ENCODE measurements at regions not wholly inside any gene's neighbourhood (a gene's known extent, or its start where the extent isn't known, plus 50 kb on each side); places are given as distances from the start of the nearest gene placed in this dataset.

DNA sequence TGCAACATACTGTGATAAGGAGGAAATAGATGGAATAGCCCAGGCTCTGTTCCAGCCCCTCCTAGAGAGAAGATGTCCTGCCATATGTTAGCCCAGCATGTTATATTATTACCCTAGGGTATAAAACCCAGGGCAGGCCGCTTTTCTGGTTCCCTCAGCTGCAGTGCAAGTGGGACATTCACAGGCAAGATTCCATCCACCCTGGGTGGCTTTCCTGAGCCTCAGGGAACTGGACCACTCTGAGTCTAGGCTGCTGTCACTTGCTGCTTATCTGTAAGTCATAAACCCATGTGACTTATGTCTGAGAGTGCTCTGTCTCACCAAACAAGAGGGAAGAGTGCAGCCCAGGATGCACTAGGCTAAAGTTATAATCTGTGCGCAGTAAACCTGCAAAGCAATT, 413.2 kb downstream of the MZT1 start:
- Mint-ChIP-seq H3K4me3 (no peak overlapping the region), H3K27ac (no peak overlapping the region), H3K36me3 (no peaks in the 10 kb centered on the region), H3K9me3 (no peaks in the 10 kb centered on the region), H3K4me1 (no peaks in the 10 kb centered on the region)
- ATAC-seq (peak; percentile 21), DNase-seq (ENCODE audit: low spot score in 2 of 2) (no peak)

- ATAC-seq (no peak), DNase-seq (ENCODE audit: low spot score in 2 of 2) (no peak)
- no peak overlapping the region for H3K4me3 Mint-ChIP-seq
- no peaks in the 10 kb centered on the region for H3K36me3 Mint-ChIP-seq
- no peaks in the 10 kb centered on the region for H3K9me3 Mint-ChIP-seq
- H3K27ac Mint-ChIP-seq: no peak overlapping the region
- H3K4me1 Mint-ChIP-seq: no peaks in the 10 kb centered on the region
These were observed 413.9 kb downstream of the MZT1 start for GRCh38 chr13:72313546-72313945.

- Mint-ChIP-seq H3K9me3 (no peaks in the 10 kb centered on the region), H3K36me3 (no peaks in the 10 kb centered on the region), H3K4me1 (no peaks in the 10 kb centered on the region), H3K27ac (no peak overlapping the region), H3K4me3 (no peak overlapping the region)
- DNase-seq (ENCODE audit: low spot score in 2 of 2): no peak
- ATAC-seq: no peak
These were observed 423.3 kb downstream of the MZT1 start for GRCh38 chr13:72303941-72304746.

DNA sequence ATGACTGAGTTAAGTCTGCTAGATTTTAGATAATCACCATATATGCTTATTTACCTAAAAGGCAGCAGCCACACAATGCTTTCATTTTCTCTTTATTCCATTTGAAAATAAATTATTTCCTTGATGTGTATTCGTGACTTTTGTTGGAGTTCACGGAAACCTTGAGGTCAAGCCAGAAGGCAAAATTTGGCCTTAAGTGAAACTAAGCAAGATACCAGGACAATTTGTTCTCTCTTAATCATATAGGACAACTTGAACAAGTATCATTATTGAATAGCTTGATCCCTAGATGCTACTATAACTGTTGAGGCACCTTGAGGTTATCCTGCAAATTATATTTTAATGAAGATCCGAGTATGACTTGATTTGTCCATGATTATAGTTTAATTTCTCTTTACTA, 429.2 kb upstream of the DACH1 start:
- ATAC-seq (no peak), DNase-seq (ENCODE audit: low spot score in 2 of 2) (no peak)
- no peak overlapping the region for H3K27ac Mint-ChIP-seq
- no peaks in the 10 kb centered on the region for H3K36me3 Mint-ChIP-seq
- H3K9me3 Mint-ChIP-seq: peaks cover 10% of the 10 kb centered on the region
- no peaks in the 10 kb centered on the region for H3K4me1 Mint-ChIP-seq
- no peak overlapping the region for H3K4me3 Mint-ChIP-seq

GRCh38 chr13:72295153-72295552, 428.1 kb upstream of the DACH1 start:
- H3K27ac Mint-ChIP-seq: no peak overlapping the region
- no peaks in the 10 kb centered on the region for H3K36me3 Mint-ChIP-seq
- ATAC-seq (no peak), DNase-seq (ENCODE audit: low spot score in 2 of 2) (no peak)
- H3K4me1 Mint-ChIP-seq: no peaks in the 10 kb centered on the region
- no peak overlapping the region for H3K4me3 Mint-ChIP-seq
- peaks cover 16% of the 10 kb centered on the region for H3K9me3 Mint-ChIP-seq

DNA sequence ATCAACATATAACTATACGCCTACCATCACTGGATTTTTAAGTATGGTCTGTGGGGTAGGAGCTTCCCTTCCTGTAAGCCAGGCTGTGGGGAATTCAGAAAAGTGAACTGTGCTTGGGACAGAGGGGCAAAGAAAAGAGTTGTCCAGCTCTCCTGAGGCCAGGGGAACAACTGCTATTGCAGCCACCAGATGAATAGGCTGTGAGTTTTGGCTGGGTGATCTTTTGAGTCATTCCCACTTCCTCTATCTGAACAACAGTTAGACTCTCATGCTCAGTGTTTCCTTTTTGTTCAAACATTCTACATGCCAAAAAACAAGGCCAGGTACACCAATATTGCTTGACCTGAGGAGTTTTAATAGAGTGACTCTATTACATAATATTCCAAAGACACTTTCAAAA, 426.2 kb upstream of the DACH1 start:
- no peak overlapping the region for H3K27ac Mint-ChIP-seq
- no peak overlapping the region for H3K4me3 Mint-ChIP-seq
- H3K9me3 Mint-ChIP-seq: peaks cover 19% of the 10 kb centered on the region
- DNase-seq (ENCODE audit: low spot score in 2 of 2) (no peak), ATAC-seq (no peak)
- H3K36me3 Mint-ChIP-seq: no peaks in the 10 kb centered on the region
- H3K4me1 Mint-ChIP-seq: no peaks in the 10 kb centered on the region

DNA sequence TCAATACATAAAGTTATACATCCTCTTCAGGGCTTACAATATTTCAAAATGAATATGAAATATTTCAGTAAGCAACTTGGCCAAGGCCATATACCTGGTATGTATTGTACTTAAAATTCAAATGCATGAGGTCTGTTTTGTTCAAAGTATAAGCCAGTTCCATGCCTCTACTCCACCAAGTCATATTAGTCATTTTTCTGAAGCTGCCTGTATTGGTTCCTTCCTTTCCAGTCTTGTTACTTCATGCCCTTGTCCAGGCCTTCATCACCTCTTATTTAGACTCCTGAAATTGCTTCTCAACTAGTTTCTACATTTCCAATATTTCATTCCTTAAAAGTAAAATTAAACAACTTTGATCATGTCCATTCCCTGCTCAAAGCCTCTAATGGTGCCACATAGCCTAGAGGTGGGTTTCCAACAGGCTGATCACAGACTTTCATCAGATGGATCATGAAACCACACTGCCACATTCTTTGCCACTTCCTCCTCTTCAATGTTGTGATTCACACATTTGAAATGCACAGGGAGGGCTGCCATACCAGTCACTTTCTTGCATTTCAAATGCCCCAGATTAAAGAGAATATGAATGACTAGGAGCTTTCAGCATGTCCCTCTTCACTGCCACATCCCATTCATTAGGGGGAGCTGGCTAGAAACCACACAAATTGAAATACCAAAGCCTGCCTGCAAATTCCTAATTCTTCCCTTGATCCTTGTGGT, 424.1 kb upstream of the DACH1 start:
- no peak for DNase-seq (ENCODE audit: low spot score in 2 of 2)
- H3K4me1 Mint-ChIP-seq: no peaks in the 10 kb centered on the region
- no peak overlapping the region for H3K4me3 Mint-ChIP-seq

GRCh38 chr13:72286421-72286820, 419.4 kb upstream of the DACH1 start:
- no peak for ATAC-seq
- Mint-ChIP-seq H3K36me3 (no peaks in the 10 kb centered on the region), H3K4me3 (no peak overlapping the region), H3K9me3 (peaks cover 15% of the 10 kb centered on the region), H3K4me1 (no peaks in the 10 kb centered on the region), H3K27ac (no peak overlapping the region)
- DNase-seq (ENCODE audit: low spot score in 2 of 2): no peak

More for the DNA sequence above, 424.1 kb upstream of the DACH1 start:
- Mint-ChIP-seq H3K9me3 (peaks cover 22% of the 10 kb centered on the region), H3K36me3 (no peaks in the 10 kb centered on the region), H3K27ac (no peak overlapping the region)
- no peak for ATAC-seq

- H3K9me3 Mint-ChIP-seq: peaks cover 9% of the 10 kb centered on the region
- no peaks in the 10 kb centered on the region for H3K4me1 Mint-ChIP-seq
- H3K27ac Mint-ChIP-seq: no peak overlapping the region
- DNase-seq (ENCODE audit: low spot score in 2 of 2): no peak
- ATAC-seq: no peak
- H3K36me3 Mint-ChIP-seq: no peaks in the 10 kb centered on the region
- no peak overlapping the region for H3K4me3 Mint-ChIP-seq
These were observed 417.8 kb upstream of the DACH1 start for GRCh38 chr13:72284791-72285190.

GRCh38 chr13:72261732-72262131, 394.7 kb upstream of the DACH1 start:
- ATAC-seq (no peak), DNase-seq (ENCODE audit: low spot score in 2 of 2) (no peak)
- Mint-ChIP-seq H3K36me3 (no peaks in the 10 kb centered on the region), H3K9me3 (peaks cover 28% of the 10 kb centered on the region), H3K27ac (no peak overlapping the region), H3K4me1 (no peaks in the 10 kb centered on the region), H3K4me3 (no peak overlapping the region)

GRCh38 chr13:72259528-72259927, 392.5 kb upstream of the DACH1 start:
- ATAC-seq (no peak), DNase-seq (ENCODE audit: low spot score in 2 of 2) (no peak)
- Mint-ChIP-seq H3K9me3 (peaks cover 27% of the 10 kb centered on the region), H3K27ac (no peak overlapping the region), H3K4me1 (no peaks in the 10 kb centered on the region), H3K36me3 (no peaks in the 10 kb centered on the region), H3K4me3 (no peak overlapping the region)

- DNase-seq (ENCODE audit: low spot score in 2 of 2) (no peak), ATAC-seq (no peak)
- H3K4me3 Mint-ChIP-seq: no peak overlapping the region
- H3K9me3 Mint-ChIP-seq: peaks cover 21% of the 10 kb centered on the region
- H3K36me3 Mint-ChIP-seq: no peaks in the 10 kb centered on the region
- H3K4me1 Mint-ChIP-seq: no peaks in the 10 kb centered on the region
- no peak overlapping the region for H3K27ac Mint-ChIP-seq
These were observed 391.5 kb upstream of the DACH1 start for GRCh38 chr13:72258340-72258981.

DNA sequence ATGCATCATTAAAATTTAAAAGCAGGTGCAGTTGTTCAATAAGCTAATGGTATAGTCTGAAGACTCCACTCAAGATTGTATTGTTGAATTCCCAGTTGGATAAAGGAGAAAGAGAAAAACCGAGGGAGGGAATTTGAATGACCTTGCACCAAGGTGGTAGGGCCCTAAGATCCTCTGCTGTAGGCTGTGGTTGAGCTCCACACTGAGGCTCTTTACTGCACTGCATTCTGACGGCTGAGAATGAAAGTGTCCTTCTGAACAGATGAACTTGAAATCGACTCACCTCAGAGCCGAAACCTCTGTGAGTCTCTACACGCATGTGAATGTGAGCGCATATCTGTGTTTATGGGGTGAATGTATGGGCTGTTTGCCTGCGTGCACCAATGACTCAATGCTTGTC, 388.9 kb upstream of the DACH1 start:
- no peak overlapping the region for H3K4me3 Mint-ChIP-seq
- DNase-seq (ENCODE audit: low spot score in 2 of 2) (no peak), ATAC-seq (no peak)
- H3K27ac Mint-ChIP-seq: no peak overlapping the region
- no peaks in the 10 kb centered on the region for H3K4me1 Mint-ChIP-seq
- H3K9me3 Mint-ChIP-seq: peaks cover 16% of the 10 kb centered on the region
- H3K36me3 Mint-ChIP-seq: no peaks in the 10 kb centered on the region

- peaks cover 12% of the 10 kb centered on the region for H3K9me3 Mint-ChIP-seq
- no peaks in the 10 kb centered on the region for H3K36me3 Mint-ChIP-seq
- no peak for ATAC-seq
- no peak overlapping the region for H3K4me3 Mint-ChIP-seq
- no peak for DNase-seq (ENCODE audit: low spot score in 2 of 2)
- no peaks in the 10 kb centered on the region for H3K4me1 Mint-ChIP-seq
- H3K27ac Mint-ChIP-seq: no peak overlapping the region
These were observed 386.8 kb upstream of the DACH1 start for GRCh38 chr13:72253754-72254153.

GRCh38 chr13:72246396-72246795, 379.4 kb upstream of the DACH1 start:
- no peak for DNase-seq (ENCODE audit: low spot score in 2 of 2)
- H3K27ac Mint-ChIP-seq: no peak overlapping the region

GRCh38 chr13:72244788-72245187, 377.8 kb upstream of the DACH1 start:
- no peak overlapping the region for H3K27ac Mint-ChIP-seq
- H3K4me1 Mint-ChIP-seq: no peaks in the 10 kb centered on the region

More at GRCh38 chr13:72246396-72246795, 379.4 kb upstream of the DACH1 start:
- ATAC-seq: no peak
- Mint-ChIP-seq H3K4me1 (no peaks in the 10 kb centered on the region), H3K4me3 (no peak overlapping the region), H3K36me3 (no peaks in the 10 kb centered on the region), H3K9me3 (peaks cover 3% of the 10 kb centered on the region)

More at GRCh38 chr13:72244788-72245187, 377.8 kb upstream of the DACH1 start:
- Mint-ChIP-seq H3K4me3 (no peak overlapping the region), H3K9me3 (peaks cover 10% of the 10 kb centered on the region), H3K36me3 (no peaks in the 10 kb centered on the region)
- ATAC-seq (no peak), DNase-seq (ENCODE audit: low spot score in 2 of 2) (no peak)

Data from stimulated activated effector memory CD8-positive, alpha-beta T cell treated with anti-CD3 and anti-CD28 coated beads, Interleukin-12 subunit alpha, Interleukin-12 subunit beta, amount 100 ng/mL, for 72 hours (primary cell).